ENCODE measurements at regions not wholly inside any gene's neighbourhood (a gene's known extent, or its start where the extent isn't known, plus 50 kb on each side); places are given as distances from the start of the nearest gene placed in this dataset.

GRCh38 chr7:21101541-21101940 is 314.9 kb upstream of the SP8 start:
- no peak for TF ChIP-seq CTCF (conservative IDR thresholded peaks at IDR 0.05; ENCODE audit: low read depth, low read length)
- no peak for TF ChIP-seq EZH2 (IDR thresholded peaks at IDR 0.05; ENCODE audit: low read length, unreplicated experiment)
